ENCODE measurements at regions not wholly inside any gene's neighbourhood (a gene's known extent, or its start where the extent isn't known, plus 50 kb on each side); places are given as distances from the start of the nearest gene placed in this dataset.

DNA sequence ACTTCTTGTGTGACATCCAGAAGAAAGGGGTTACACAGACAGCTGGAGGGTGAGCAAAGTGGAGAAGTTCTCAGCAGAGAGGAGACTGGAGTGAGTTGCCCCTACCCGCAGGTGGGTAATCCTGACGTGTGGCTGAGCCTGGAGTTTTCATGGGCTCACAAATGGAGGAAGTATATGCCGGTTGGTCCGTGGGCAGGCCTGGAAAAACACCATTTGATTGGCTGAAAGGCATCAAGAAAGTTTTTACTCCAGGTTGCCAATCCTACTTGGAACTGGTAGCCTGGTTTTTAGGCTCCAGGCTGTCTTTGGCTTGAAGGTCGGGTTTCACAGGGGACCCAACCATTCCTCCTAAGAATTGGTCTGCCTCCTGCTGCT is 1177.4 kb upstream of the LRRTM1 start:
- TF ChIP-seq, protein P1, sequence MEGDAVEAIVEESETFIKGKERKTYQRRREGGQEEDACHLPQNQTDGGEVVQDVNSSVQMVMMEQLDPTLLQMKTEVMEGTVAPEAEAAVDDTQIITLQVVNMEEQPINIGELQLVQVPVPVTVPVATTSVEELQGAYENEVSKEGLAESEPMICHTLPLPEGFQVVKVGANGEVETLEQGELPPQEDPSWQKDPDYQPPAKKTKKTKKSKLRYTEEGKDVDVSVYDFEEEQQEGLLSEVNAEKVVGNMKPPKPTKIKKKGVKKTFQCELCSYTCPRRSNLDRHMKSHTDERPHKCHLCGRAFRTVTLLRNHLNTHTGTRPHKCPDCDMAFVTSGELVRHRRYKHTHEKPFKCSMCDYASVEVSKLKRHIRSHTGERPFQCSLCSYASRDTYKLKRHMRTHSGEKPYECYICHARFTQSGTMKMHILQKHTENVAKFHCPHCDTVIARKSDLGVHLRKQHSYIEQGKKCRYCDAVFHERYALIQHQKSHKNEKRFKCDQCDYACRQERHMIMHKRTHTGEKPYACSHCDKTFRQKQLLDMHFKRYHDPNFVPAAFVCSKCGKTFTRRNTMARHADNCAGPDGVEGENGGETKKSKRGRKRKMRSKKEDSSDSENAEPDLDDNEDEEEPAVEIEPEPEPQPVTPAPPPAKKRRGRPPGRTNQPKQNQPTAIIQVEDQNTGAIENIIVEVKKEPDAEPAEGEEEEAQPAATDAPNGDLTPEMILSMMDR (IDR thresholded peaks at IDR 0.05; ENCODE audit: insufficient read depth, low read length, poor library complexity, severe bottlenecking), result no peak
- TF ChIP-seq EZH2phosphoT487 (conservative IDR thresholded peaks at IDR 0.05; ENCODE audit: low read length), result no peak

Measured in SU-DHL-6 (cell line).